H1 (cell line): ENCODE measurements at regions not wholly inside any gene's neighbourhood (a gene's known extent, or its start where the extent isn't known, plus 50 kb on each side); places are given as distances from the start of the nearest gene placed in this dataset.

Experiments used
- CTCF ChIA-PET: fragments of 300-600 bp; sonication (Branson Sonifier 250); formaldehyde crosslinking; loops from one replicate; lab custom pipeline; 2021; ENCODE audit not compliant: partially characterized antibody; lab: Charles Lee
- POLR2A ChIA-PET: fragments of 300-600 bp; sonication (Branson Sonifier 250); formaldehyde crosslinking; loops from one replicate; lab custom pipeline; 2021; ENCODE audit warnings: inconsistent platforms; ENCODE audit not compliant: partially characterized antibody; lab: Charles Lee
- DNase-seq, 2 experiments: peaks; one replicate each; pipeline versions ENCODE4 v3.0.0 to v3.0.0-alpha.2; 2010 to 2022; ENCODE audit warnings: low spot score in 2 of 2, low read depth in 1 of 2, mixed read lengths in 1 of 2
- FAIRE-seq: peaks from 2 replicates; lab custom pipeline; 2011; peaks lifted over from hg19 to GRCh38; lab: Jason Lieb, UNC
- H2AFZ ChIP-seq: 2 replicates; pipeline ENCODE4 v1.8.1; 2012; ENCODE audit warnings: low read length, inconsistent platforms
- H2AK5ac ChIP-seq: 2 replicates; pipeline ENCODE4 v1.6.1; 2013; ENCODE audit warnings: low read depth, low read length
- H2BK120ac ChIP-seq: replicated peaks from 2 replicates; pipeline ENCODE3; 2013; ENCODE audit warnings: low read depth, low read length, inconsistent platforms
- H2BK12ac ChIP-seq: 2 replicates; pipeline ENCODE4 v1.6.1; 2013; ENCODE audit warnings: low read depth, low read length
- H2BK15ac ChIP-seq: 2 replicates; pipeline ENCODE4 v1.6.1; 2013; ENCODE audit warnings: low read length
- H2BK20ac ChIP-seq: 2 replicates; pipeline ENCODE4 v1.6.1; 2013; ENCODE audit warnings: low read length
- H2BK5ac ChIP-seq: 2 replicates; pipeline ENCODE4 v1.6.1; 2013; ENCODE audit warnings: low read depth, low read length
- H3K14ac ChIP-seq: 2 replicates; pipeline ENCODE4 v1.6.1; 2013; ENCODE audit warnings: inconsistent platforms; ENCODE audit not compliant: insufficient read length
- H3K18ac ChIP-seq: 2 replicates; pipeline ENCODE4 v1.6.1; 2013; ENCODE audit warnings: low read length; ENCODE audit errors: extremely low read depth
- H3K23ac ChIP-seq: 2 replicates; pipeline ENCODE4 v1.6.1; 2013; ENCODE audit warnings: inconsistent platforms; ENCODE audit not compliant: insufficient read length
- H3K23me2 ChIP-seq: 2 replicates; pipeline ENCODE4 v1.6.1; 2013; ENCODE audit warnings: low read depth, low read length
- H3K27ac ChIP-seq: 2 replicates; pipeline ENCODE4 v1.6.1; 2011; ENCODE audit warnings: low read depth, low read length, inconsistent platforms
- H3K27me3 ChIP-seq, 4 experiments: replicated peaks in 1 of 4; 1 replicate in 1 of 4; 2 replicates in 3 of 4; pipeline versions ENCODE4 v1.6.1 to v1.8.1; 2011 to 2013; ENCODE audit warnings: low read length in 3 of 4, mild to moderate bottlenecking in 3 of 4, inconsistent platforms in 2 of 4, mixed read lengths in 2 of 4, moderate library complexity in 1 of 4; ENCODE audit not compliant: control insufficient read depth in 3 of 4, insufficient read depth in 3 of 4; ENCODE audit errors: extremely low read depth in 1 of 4
- H3K36me3 ChIP-seq, 4 experiments: 2 replicates each; pipeline versions ENCODE4 v1.6.1 to v1.8.1; 2011 to 2013; ENCODE audit warnings: mild to moderate bottlenecking in 4 of 4, low read length in 3 of 4, moderate library complexity in 2 of 4, control low read depth in 1 of 4, inconsistent platforms in 1 of 4; ENCODE audit not compliant: insufficient read depth in 4 of 4, control insufficient read depth in 2 of 4
- H3K4ac ChIP-seq: replicated peaks from 2 replicates; pipeline ENCODE3; 2013; ENCODE audit warnings: low read length, low read depth, mixed read lengths, inconsistent platforms; ENCODE audit not compliant: insufficient read length
- H3K4me1 ChIP-seq, 4 experiments: replicated peaks in 1 of 4; 1 replicate in 1 of 4; 2 replicates in 3 of 4; pipeline versions ENCODE4 v1.6.1 to v1.8.1; 2011 to 2013; ENCODE audit warnings: low read length in 3 of 4, inconsistent platforms in 2 of 4, mixed read lengths in 1 of 4; ENCODE audit not compliant: insufficient read depth in 4 of 4, control insufficient read depth in 3 of 4
- H3K4me2 ChIP-seq, 2 experiments: 2 replicates each; pipeline versions ENCODE4 v1.6.1 to v1.8.1; 2011 to 2013; ENCODE audit warnings: low read depth in 2 of 2, low read length in 2 of 2, control low read depth in 1 of 2, inconsistent platforms in 1 of 2, mild to moderate bottlenecking in 1 of 2; ENCODE audit not compliant: insufficient read depth in 1 of 2
- H3K4me3 ChIP-seq, 4 experiments: fragments of 200-600, 300-600 bp in 1 of 4; sonication (generic), shearing (Covaris generic), sonication (Bioruptor Twin) in 1 of 4; 2 replicates each; pipeline versions ENCODE4 v1.5.1 to v1.8.1; 2011 to 2016; ENCODE audit warnings: low read length in 4 of 4, low read depth in 3 of 4, control low read depth in 2 of 4, inconsistent platforms in 2 of 4, mild to moderate bottlenecking in 2 of 4, mixed read lengths in 1 of 4, moderate library complexity in 1 of 4; ENCODE audit not compliant: insufficient read depth in 2 of 4; ENCODE audit errors: extremely low read depth in 1 of 4
- H3K56ac ChIP-seq: replicated peaks from 2 replicates; pipeline ENCODE3; 2013; ENCODE audit warnings: low read depth, mild to moderate bottlenecking, mixed read lengths, low read length, inconsistent platforms; ENCODE audit not compliant: insufficient read length
- H3K79me1 ChIP-seq: 2 replicates; pipeline ENCODE4 v1.6.1; 2013; ENCODE audit warnings: low read depth, low read length, control low read depth
- H3K79me2 ChIP-seq, 2 experiments: 2 replicates each; pipeline versions ENCODE4 v1.6.1 to v1.8.1; 2012 to 2013; ENCODE audit warnings: low read length in 2 of 2, mild to moderate bottlenecking in 2 of 2, inconsistent platforms in 1 of 2; ENCODE audit not compliant: insufficient read depth in 2 of 2, control insufficient read depth in 1 of 2
- H3K9ac ChIP-seq, 4 experiments: replicated peaks in 1 of 4; 1 replicate in 1 of 4; 2 replicates in 3 of 4; pipeline versions ENCODE4 v1.6.1 to v1.8.1; 2011 to 2013; ENCODE audit warnings: low read depth in 3 of 4, low read length in 3 of 4, control low read depth in 2 of 4, mild to moderate bottlenecking in 2 of 4, moderate library complexity in 2 of 4, inconsistent platforms in 1 of 4; ENCODE audit errors: extremely low read depth in 1 of 4
- H3K9me3 ChIP-seq, 2 experiments: 2 replicates each; pipeline versions ENCODE4 v1.6.1 to v1.8.1; 2012 to 2013; ENCODE audit warnings: mild to moderate bottlenecking in 2 of 2, moderate library complexity in 2 of 2, control low read depth in 1 of 2, inconsistent platforms in 1 of 2, low read depth in 1 of 2, low read length in 1 of 2, mixed read lengths in 1 of 2; ENCODE audit not compliant: insufficient read depth in 2 of 2
- H4K20me1 ChIP-seq, 2 experiments: replicated peaks in 1 of 2; 2 replicates each; pipeline versions ENCODE3 to v1.8.1; 2011 to 2013; ENCODE audit warnings: inconsistent platforms in 2 of 2, low read length in 2 of 2, mild to moderate bottlenecking in 1 of 2; ENCODE audit not compliant: insufficient read depth in 2 of 2, control insufficient read depth in 1 of 2
- H4K5ac ChIP-seq: 2 replicates; pipeline ENCODE4 v1.6.1; 2013; ENCODE audit warnings: low read length, low read depth, mixed read lengths, inconsistent platforms; ENCODE audit not compliant: insufficient read length
- H4K8ac ChIP-seq: 2 replicates; pipeline ENCODE4 v1.8.0; 2013; ENCODE audit warnings: mild to moderate bottlenecking, moderate library complexity, low read length, inconsistent platforms; ENCODE audit not compliant: insufficient read depth; ENCODE audit errors: extremely low read depth
- H4K91ac ChIP-seq: replicated peaks from 2 replicates; pipeline ENCODE3; 2013; ENCODE audit warnings: low read length, mixed read lengths, inconsistent platforms; ENCODE audit not compliant: insufficient read length
- BCL11A ChIP-seq, 2 experiments: IDR thresholded peaks; one replicate each; pipeline ENCODE4 v1.6.1; 2011; ENCODE audit warnings: low read depth in 2 of 2, low read length in 2 of 2, mild to moderate bottlenecking in 2 of 2
- YY1 ChIP-seq: IDR thresholded peaks from 2 replicates; pipeline ENCODE4 v1.6.1; 2011; ENCODE audit warnings: low read depth, mild to moderate bottlenecking, low read length
- WGBS, 2 experiments: shearing (Covaris generic) in 1 of 2; methylation state at CpG; one replicate each; pipeline versions ENCODE4 v1.1.6 to v1.1.7; 2013 to 2015; ENCODE audit warnings: low lambda C conversion rate in 2 of 2, mixed read lengths in 2 of 2, inconsistent platforms in 1 of 2, low coverage in 1 of 2, missing lambda C conversion rate in 1 of 2; ENCODE audit not compliant: insufficient replicate concordance in 2 of 2, insufficient coverage in 1 of 2, insufficient read length in 1 of 2; ENCODE audit errors: extremely low coverage in 1 of 2, missing lambda C conversion rate in 1 of 2; 5-methylcytosine and 5-hydroxymethylcytosine counted together

GRCh38 chr5:168204165-168204564 lies 87.3 kb upstream of the WWC1 start:
- Histone ChIP-seq H2BK20ac (no peak overlapping the region), H3K79me2 (no peaks in the 10 kb centered on the region), H3K4me3 (no peak overlapping the region), H3K27me3 (no peaks in the 10 kb centered on the region), H4K91ac (no peak overlapping the region), H3K23me2 (no peaks in the 10 kb centered on the region)
- POLR2A ChIA-PET, result no interaction called here
- DNase-seq, result no peak
- TF ChIP-seq BCL11A (IDR thresholded peaks at IDR 0.05; ENCODE audit: low read depth in 2 of 2, low read length in 2 of 2) (no peak), YY1 (0 out of 2 replicates have a peak, but pooled peaks have one; percentile 32)
- TF ChIP-seq, all 59 proteins: peak for 1
- Histone ChIP-seq H2BK5ac (no peak overlapping the region), H3K9ac (no peak overlapping the region), H3K9me3 (no peaks in the 10 kb centered on the region), H3K4me2 (no peak overlapping the region), H3K79me1 (no peaks in the 10 kb centered on the region), H3K56ac (no peak overlapping the region), H3K27ac (no peak overlapping the region), H2BK120ac (no peak overlapping the region), H3K23ac (no peak overlapping the region), H4K5ac (no peak overlapping the region), H3K36me3 (no peaks in the 10 kb centered on the region), H3K14ac (no peak overlapping the region), H2BK12ac (no peak overlapping the region), H2BK15ac (no peak overlapping the region), H2AFZ (no peak overlapping the region), H4K8ac (no peak overlapping the region), H3K18ac (no peak overlapping the region), H4K20me1 (no peaks in the 10 kb centered on the region), H3K4ac (no peak overlapping the region), H2AK5ac (no peak overlapping the region), H3K4me1 (peaks cover 0 to 4% (median 0%) of the 10 kb centered on the region in 4 experiments; a peak in 1 of 7 replicates)
- CTCF ChIA-PET, result interaction anchor here (0.6 to 2.3 kb wide), 8 partner anchors 8 to 1352 kb away, joined by 3 to 10 read pairs (median 5); no protein-coding TSS in a partner anchor
- no peak for FAIRE-seq
- WGBS, 2 experiments, result 91% methylated on average over 6 of the region's 6 CpGs; no CpG with 5 or more reads in 1 of the 2 experiments
